ENCODE measurements at regions not wholly inside any gene's neighbourhood (a gene's known extent, or its start where the extent isn't known, plus 50 kb on each side); places are given as distances from the start of the nearest gene placed in this dataset.

DNA sequence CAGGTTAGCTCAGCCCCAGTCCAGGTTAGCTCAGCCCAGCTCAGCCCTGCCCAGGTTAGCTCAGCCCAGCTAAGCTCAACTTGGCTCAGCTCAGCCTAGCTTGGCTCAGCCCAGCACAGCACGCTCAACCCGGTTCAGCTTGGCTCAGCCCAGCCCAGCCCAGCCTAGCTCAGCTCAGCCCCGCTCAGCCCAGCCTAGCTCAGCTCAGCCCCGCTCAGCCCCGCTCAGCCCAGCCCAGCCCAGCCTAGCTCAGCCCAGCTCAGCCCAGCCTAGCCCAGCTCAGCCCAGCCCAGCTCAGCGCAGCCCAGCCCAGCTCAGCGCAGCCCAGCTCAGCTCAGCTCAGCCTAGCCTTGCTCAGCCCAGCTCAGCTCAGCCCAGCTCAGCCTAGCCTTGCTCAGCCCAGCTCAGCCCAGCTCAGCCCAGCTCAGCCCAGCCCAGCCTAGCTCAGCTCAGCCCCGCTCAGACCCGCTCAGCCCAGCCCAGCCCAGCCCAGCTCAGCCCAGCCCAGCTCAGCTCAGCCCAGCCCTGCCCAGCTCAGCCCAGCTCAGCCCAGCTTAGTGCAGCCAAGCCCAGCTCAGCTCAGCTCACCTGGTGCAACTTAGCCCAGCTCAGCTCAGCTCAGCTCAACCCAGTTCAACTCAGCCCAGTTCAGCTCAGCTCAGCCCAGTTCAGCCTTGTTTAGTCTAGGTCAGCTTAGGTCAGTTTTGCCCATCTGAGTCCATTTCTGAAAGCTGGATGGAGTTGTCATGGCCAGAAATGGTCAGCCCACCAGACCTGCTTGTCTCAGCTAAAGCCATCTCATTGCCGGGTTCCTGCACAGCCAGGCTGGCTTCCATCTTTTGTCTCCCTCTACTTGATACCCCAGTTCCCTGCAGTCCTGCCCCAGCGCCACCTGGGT, 333.6 kb downstream of the TMEM121 start:
- ATAC-seq (ENCODE audit: insufficient read depth, low FRiP score), result no peak
- 71 to 84% methylated on average over 11 of the region's 11 CpGs for WGBS, 2 donors

GRCh38 chr14:105860615-105861580, 334.5 kb downstream of the TMEM121 start:
- no peaks in the 10 kb centered on the region for H3K27me3 ChIP-seq (ENCODE audit: control insufficient read depth in 3 of 3, insufficient read depth in 3 of 3, low read length in 2 of 3)
- H3K4me1 ChIP-seq (ENCODE audit: control insufficient read depth in 5 of 5, insufficient read depth in 5 of 5, low read length in 5 of 5), result no peaks in the 10 kb centered on the region
- H3K36me3 ChIP-seq (ENCODE audit: control insufficient read depth in 4 of 4, insufficient read depth in 4 of 4, low read length in 4 of 4), result no peaks in the 10 kb centered on the region
- H3K9me3 ChIP-seq (ENCODE audit: control insufficient read depth in 4 of 4, insufficient read depth in 3 of 4, low read length in 3 of 4), result no peaks in the 10 kb centered on the region
- H3K9ac ChIP-seq (ENCODE audit: insufficient read depth in 1 of 2, low read length in 2 of 2), result no peak overlapping the region
- ATAC-seq (ENCODE audit: insufficient read depth, low FRiP score) (no peak), DNase-seq (peak in 1 of 3 donors; percentile 2)
- TF ChIP-seq, protein P1, sequence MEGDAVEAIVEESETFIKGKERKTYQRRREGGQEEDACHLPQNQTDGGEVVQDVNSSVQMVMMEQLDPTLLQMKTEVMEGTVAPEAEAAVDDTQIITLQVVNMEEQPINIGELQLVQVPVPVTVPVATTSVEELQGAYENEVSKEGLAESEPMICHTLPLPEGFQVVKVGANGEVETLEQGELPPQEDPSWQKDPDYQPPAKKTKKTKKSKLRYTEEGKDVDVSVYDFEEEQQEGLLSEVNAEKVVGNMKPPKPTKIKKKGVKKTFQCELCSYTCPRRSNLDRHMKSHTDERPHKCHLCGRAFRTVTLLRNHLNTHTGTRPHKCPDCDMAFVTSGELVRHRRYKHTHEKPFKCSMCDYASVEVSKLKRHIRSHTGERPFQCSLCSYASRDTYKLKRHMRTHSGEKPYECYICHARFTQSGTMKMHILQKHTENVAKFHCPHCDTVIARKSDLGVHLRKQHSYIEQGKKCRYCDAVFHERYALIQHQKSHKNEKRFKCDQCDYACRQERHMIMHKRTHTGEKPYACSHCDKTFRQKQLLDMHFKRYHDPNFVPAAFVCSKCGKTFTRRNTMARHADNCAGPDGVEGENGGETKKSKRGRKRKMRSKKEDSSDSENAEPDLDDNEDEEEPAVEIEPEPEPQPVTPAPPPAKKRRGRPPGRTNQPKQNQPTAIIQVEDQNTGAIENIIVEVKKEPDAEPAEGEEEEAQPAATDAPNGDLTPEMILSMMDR (IDR thresholded peaks at IDR 0.05; ENCODE audit: control extremely low read depth, extremely low read depth), result no peak
- no peak overlapping the region for H3K27ac ChIP-seq (ENCODE audit: low read depth in 1 of 2, low read length in 1 of 2)
- H3K4me3 ChIP-seq, result no peak overlapping the region
- WGBS, 2 donors, result 42 to 69% methylated on average over 22 of the region's 22 CpGs

More for the DNA sequence above, 333.6 kb downstream of the TMEM121 start:
- Histone ChIP-seq H3K4me1 (ENCODE audit: control insufficient read depth in 5 of 5, insufficient read depth in 5 of 5, low read length in 5 of 5) (no peaks in the 10 kb centered on the region), H3K9ac (ENCODE audit: insufficient read depth in 1 of 2, low read length in 2 of 2) (no peak overlapping the region), H3K4me3 (no peak overlapping the region), H3K27ac (ENCODE audit: low read depth in 1 of 2, low read length in 1 of 2) (no peak overlapping the region), H3K9me3 (ENCODE audit: control insufficient read depth in 4 of 4, insufficient read depth in 3 of 4, low read length in 3 of 4) (no peaks in the 10 kb centered on the region), H3K27me3 (ENCODE audit: control insufficient read depth in 3 of 3, insufficient read depth in 3 of 3, low read length in 2 of 3) (no peaks in the 10 kb centered on the region), H3K36me3 (ENCODE audit: control insufficient read depth in 4 of 4, insufficient read depth in 4 of 4, low read length in 4 of 4) (no peaks in the 10 kb centered on the region)
- TF ChIP-seq, protein P1 (IDR thresholded peaks at IDR 0.05; ENCODE audit: control extremely low read depth, extremely low read depth), result no peak
- no peak for DNase-seq

DNA sequence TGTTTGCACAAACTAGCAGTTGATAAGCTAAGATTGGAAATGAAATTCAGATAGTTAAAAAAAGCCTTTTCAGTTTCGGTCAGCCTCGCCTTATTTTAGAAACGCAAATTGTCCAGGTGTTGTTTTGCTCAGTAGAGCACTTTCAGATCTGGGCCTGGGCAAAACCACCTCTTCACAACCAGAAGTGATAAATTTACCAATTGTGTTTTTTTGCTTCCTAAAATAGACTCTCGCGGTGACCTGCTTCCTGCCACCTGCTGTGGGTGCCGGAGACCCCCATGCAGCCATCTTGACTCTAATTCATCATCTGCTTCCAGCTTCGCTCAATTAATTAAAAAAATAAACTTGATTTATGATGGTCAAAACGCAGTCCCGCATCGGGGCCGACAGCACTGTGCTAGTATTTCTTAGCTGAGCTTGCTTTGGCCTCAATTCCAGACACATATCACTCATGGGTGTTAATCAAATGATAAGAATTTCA, 335.6 kb downstream of the TMEM121 start:
- WGBS, 2 donors, result 32 to 54% methylated on average over 11 of the region's 11 CpGs
- peak in 1 of 3 donors; percentile 5 for DNase-seq

More for the DNA sequence above, 335.6 kb downstream of the TMEM121 start:
- no peak for ATAC-seq (ENCODE audit: insufficient read depth, low FRiP score)
- no peaks in the 10 kb centered on the region for H3K36me3 ChIP-seq (ENCODE audit: control insufficient read depth in 4 of 4, insufficient read depth in 4 of 4, low read length in 4 of 4)
- no peaks in the 10 kb centered on the region for H3K4me1 ChIP-seq (ENCODE audit: control insufficient read depth in 5 of 5, insufficient read depth in 5 of 5, low read length in 5 of 5)
- peaks cover 0 to 2% (median 0%) of the 10 kb centered on the region in 4 donors for H3K9me3 ChIP-seq (ENCODE audit: control insufficient read depth in 4 of 4, insufficient read depth in 3 of 4, low read length in 3 of 4)
- no peaks in the 10 kb centered on the region for H3K27me3 ChIP-seq (ENCODE audit: control insufficient read depth in 3 of 3, insufficient read depth in 3 of 3, low read length in 2 of 3)
- H3K4me3 ChIP-seq, result no peak overlapping the region
- H3K9ac ChIP-seq (ENCODE audit: insufficient read depth in 1 of 2, low read length in 2 of 2), result no peak overlapping the region
- TF ChIP-seq, protein P1 (IDR thresholded peaks at IDR 0.05; ENCODE audit: control extremely low read depth, extremely low read depth), result no peak
- H3K27ac ChIP-seq (ENCODE audit: low read depth in 1 of 2, low read length in 1 of 2), result no peak overlapping the region
